HG02642 (cell line): ENCODE measurements at regions not wholly inside any gene's neighbourhood (a gene's known extent, or its start where the extent isn't known, plus 50 kb on each side); places are given as distances from the start of the nearest gene placed in this dataset.

Experiments
- ATAC-seq: cut with Tn5 transposase; IDR thresholded peaks from one replicate; pipeline ENCODE4 v1.9.1; 2021; ENCODE audit warnings: mild to moderate bottlenecking; ENCODE audit not compliant: unreplicated experiment, poor library complexity

- ATAC-seq: no peak
Measured at GRCh38 chr2:144217853-144218633, 301.9 kb downstream of the ZEB2 start.

GRCh38 chr2:144215701-144216675 lies 303.9 kb downstream of the ZEB2 start:
- peak; percentile 55 for ATAC-seq

- ATAC-seq: no peak
Measured at GRCh38 chr2:144215207-144215606, 304.7 kb downstream of the ZEB2 start.

- peak; percentile 93 for ATAC-seq
Measured at GRCh38 chr2:144213797-144214196, 306.1 kb downstream of the ZEB2 start.

GRCh38 chr2:144211826-144212225 lies 308.1 kb downstream of the ZEB2 start:
- no peak for ATAC-seq

- ATAC-seq: no peak
Measured at GRCh38 chr2:144211065-144211464, 308.9 kb downstream of the ZEB2 start.

GRCh38 chr2:144210076-144210475 lies 309.8 kb downstream of the ZEB2 start:
- no peak for ATAC-seq

- ATAC-seq: no peak
Measured at GRCh38 chr2:144208924-144209323, 311.0 kb downstream of the ZEB2 start.

GRCh38 chr2:144206019-144206418 lies 313.9 kb downstream of the ZEB2 start:
- ATAC-seq: no peak

- ATAC-seq: no peak
Measured at GRCh38 chr2:144201868-144202468, 318.0 kb downstream of the ZEB2 start.

- ATAC-seq: no peak
Measured at GRCh38 chr2:144201126-144201525, 318.8 kb downstream of the ZEB2 start.

GRCh38 chr2:144198116-144198515 lies 321.8 kb downstream of the ZEB2 start:
- no peak for ATAC-seq

- no peak for ATAC-seq
Measured at GRCh38 chr2:144194326-144195071, 325.4 kb downstream of the ZEB2 start.

- ATAC-seq: no peak
Measured at GRCh38 chr2:144190908-144191605, 328.9 kb downstream of the ZEB2 start.

- peak; percentile 97 for ATAC-seq
Measured at GRCh38 chr2:144183727-144184126, 336.2 kb downstream of the ZEB2 start.

- ATAC-seq: no peak
Measured at GRCh38 chr2:144181001-144181400, 338.9 kb downstream of the ZEB2 start.

- ATAC-seq: no peak
Measured at GRCh38 chr2:144180131-144180530, 339.8 kb downstream of the ZEB2 start.

GRCh38 chr2:144170179-144170578 lies 349.7 kb downstream of the ZEB2 start:
- ATAC-seq: no peak

- ATAC-seq: no peak
Measured at GRCh38 chr2:144166743-144167142, 353.2 kb downstream of the ZEB2 start.
